GM06990 (cell line): ENCODE measurements at regions not wholly inside any gene's neighbourhood (a gene's known extent, or its start where the extent isn't known, plus 50 kb on each side); places are given as distances from the start of the nearest gene placed in this dataset.

Source experiments
- DNase-seq: peaks from one replicate; pipeline ENCODE4 v3.0.0-alpha.2; 2011; ENCODE audit not compliant: insufficient read length; ENCODE audit errors: extremely low read depth
- H3K27me3 ChIP-seq: replicated peaks from 2 replicates; pipeline ENCODE4 v1.6.0; 2011; ENCODE audit warnings: low read length; ENCODE audit not compliant: control insufficient read depth, insufficient read depth
- H3K36me3 ChIP-seq: 2 replicates; pipeline ENCODE4 v1.5.1; 2011; ENCODE audit warnings: low read length; ENCODE audit not compliant: control insufficient read depth, insufficient read depth
- H3K4me3 ChIP-seq: replicated peaks from 2 replicates; pipeline ENCODE4 v1.5.1; 2011; ENCODE audit warnings: low read depth, mild to moderate bottlenecking, control low read depth, low read length
- CTCF ChIP-seq: IDR thresholded peaks from 2 replicates; pipeline ENCODE4 v1.5.1; 2011; ENCODE audit warnings: low read length, control low read depth, mild to moderate bottlenecking, inconsistent platforms; ENCODE audit not compliant: insufficient read depth, poor library complexity, severe bottlenecking

GRCh38 chr4:8760561-8760960, 111.1 kb downstream of the HMX1 start:
- Histone ChIP-seq H3K36me3 (no peaks in the 10 kb centered on the region), H3K4me3 (no peak overlapping the region), H3K27me3 (no peaks in the 10 kb centered on the region)
- no peak for DNase-seq
- no peak for TF ChIP-seq CTCF

GRCh38 chr4:8759987-8760386, 111.7 kb downstream of the HMX1 start:
- TF ChIP-seq CTCF: no peak
- H3K4me3 ChIP-seq: no peak overlapping the region
- no peaks in the 10 kb centered on the region for H3K27me3 ChIP-seq
- no peaks in the 10 kb centered on the region for H3K36me3 ChIP-seq
- no peak for DNase-seq

- no peak for TF ChIP-seq CTCF
- H3K27me3 ChIP-seq: no peaks in the 10 kb centered on the region
- no peak overlapping the region for H3K4me3 ChIP-seq
- DNase-seq: no peak
- no peaks in the 10 kb centered on the region for H3K36me3 ChIP-seq
Measured at GRCh38 chr4:8756816-8757215, 114.8 kb downstream of the HMX1 start.

GRCh38 chr4:8754634-8755589, 116.7 kb downstream of the HMX1 start:
- Histone ChIP-seq H3K4me3 (no peak overlapping the region), H3K27me3 (no peaks in the 10 kb centered on the region), H3K36me3 (no peaks in the 10 kb centered on the region)
- no peak for TF ChIP-seq CTCF
- DNase-seq: no peak

GRCh38 chr4:8748236-8748575, 123.4 kb downstream of the HMX1 start:
- Histone ChIP-seq H3K27me3 (no peaks in the 10 kb centered on the region), H3K4me3 (no peak overlapping the region), H3K36me3 (no peaks in the 10 kb centered on the region)
- no peak for TF ChIP-seq CTCF
- DNase-seq: no peak
